SK-N-SH (cell line): ENCODE measurements at regions not wholly inside any gene's neighbourhood (a gene's known extent, or its start where the extent isn't known, plus 50 kb on each side); places are given as distances from the start of the nearest gene placed in this dataset.
"Not testable (repeated sequence)": the region's sequence is repeated elsewhere in the genome, so short reads cannot be mapped to it uniquely, and the experiment has no call there.

Source experiments
- CTCF ChIP-seq: fragments of 200-600 bp; sonication (generic); IDR thresholded peaks from 2 replicates; pipeline ENCODE4 v1.6.1; 2017; ENCODE audit warnings: antibody characterized with exemption, mild to moderate bottlenecking, moderate library complexity
- EZH2phosphoT487 ChIP-seq: fragments of 200-600 bp; sonication (generic); IDR thresholded peaks from 2 replicates; pipeline ENCODE4 v1.6.1; 2017; ENCODE audit warnings: low read depth, mixed run types, mild to moderate bottlenecking, antibody characterized with exemption, moderate library complexity, borderline replicate concordance
- NRF1 ChIP-seq: IDR thresholded peaks from 2 replicates; pipeline ENCODE4 v1.6.1; 2012; ENCODE audit warnings: low read depth, mild to moderate bottlenecking, low read length
- PBX3 ChIP-seq: IDR thresholded peaks from 2 replicates; pipeline ENCODE4; 2012
- POLR2AphosphoS5 ChIP-seq: IDR thresholded peaks from 2 replicates; pipeline ENCODE4 v1.6.1; 2012; ENCODE audit warnings: low read depth, low read length
- RCOR1 ChIP-seq: fragments of 150-350 bp; IDR thresholded peaks from 2 replicates; pipeline ENCODE4 v1.6.1; 2017; ENCODE audit warnings: antibody characterized with exemption, low read length
- REST ChIP-seq: IDR thresholded peaks from 2 replicates; pipeline ENCODE4 v1.6.1; 2012; ENCODE audit warnings: mild to moderate bottlenecking, low read depth, low read length, moderate library complexity
- RFX5 ChIP-seq: IDR thresholded peaks from 2 replicates; pipeline ENCODE4 v1.6.1; 2012; ENCODE audit warnings: mild to moderate bottlenecking, improper control_type of control experiment, low read length
- SMC3 ChIP-seq: IDR thresholded peaks from 2 replicates; pipeline ENCODE4 v1.6.1; 2012; ENCODE audit warnings: low read depth, low read length, improper control_type of control experiment
- TAF1 ChIP-seq: IDR thresholded peaks from 2 replicates; pipeline ENCODE4 v1.6.1; 2012; ENCODE audit warnings: low read depth, mild to moderate bottlenecking, low read length, moderate library complexity, borderline replicate concordance
- TEAD4 ChIP-seq: IDR thresholded peaks from 2 replicates; pipeline ENCODE4 v1.4.0; 2012; ENCODE audit warnings: mild to moderate bottlenecking, borderline replicate concordance; ENCODE audit not compliant: insufficient read depth

GRCh38 chr10:53342531-53342930 is 569.9 kb upstream of the MBL2 start:
- not testable (repeated sequence) for TF ChIP-seq CTCF, REST, TAF1, RCOR1, NRF1, EZH2phosphoT487, RFX5, TEAD4, POLR2AphosphoS5, SMC3, PBX3
